Activated CD4-positive, CD25-positive, alpha-beta regulatory T cell treated with anti-CD3 and anti-CD28 coated beads, Interleukin-2, amount 50 U/mL, for 72 hours (primary cell): ENCODE measurements at regions not wholly inside any gene's neighbourhood (a gene's known extent, or its start where the extent isn't known, plus 50 kb on each side); places are given as distances from the start of the nearest gene placed in this dataset.
"Not testable (repeated sequence)": the region's sequence is repeated elsewhere in the genome, so short reads cannot be mapped to it uniquely, and the experiment has no call there.

ENCODE experiments used
- DNase-seq: peaks from one replicate; pipeline ENCODE4 v3.0.0; 2021

- DNase-seq: peak; percentile 13
Measured at GRCh38 chr2:239723486-239724193, 301.5 kb downstream of the NDUFA10 start.

GRCh38 chr2:239722760-239723470, 302.2 kb downstream of the NDUFA10 start:
- no peak for DNase-seq

- DNase-seq: no peak
Measured at GRCh38 chr2:239721991-239722759, 303.0 kb downstream of the NDUFA10 start.

- DNase-seq: no peak
Measured at GRCh38 chr2:239721531-239721930, 303.6 kb downstream of the NDUFA10 start.

GRCh38 chr2:239720361-239721360, 304.5 kb downstream of the NDUFA10 start:
- no peak for DNase-seq

DNA sequence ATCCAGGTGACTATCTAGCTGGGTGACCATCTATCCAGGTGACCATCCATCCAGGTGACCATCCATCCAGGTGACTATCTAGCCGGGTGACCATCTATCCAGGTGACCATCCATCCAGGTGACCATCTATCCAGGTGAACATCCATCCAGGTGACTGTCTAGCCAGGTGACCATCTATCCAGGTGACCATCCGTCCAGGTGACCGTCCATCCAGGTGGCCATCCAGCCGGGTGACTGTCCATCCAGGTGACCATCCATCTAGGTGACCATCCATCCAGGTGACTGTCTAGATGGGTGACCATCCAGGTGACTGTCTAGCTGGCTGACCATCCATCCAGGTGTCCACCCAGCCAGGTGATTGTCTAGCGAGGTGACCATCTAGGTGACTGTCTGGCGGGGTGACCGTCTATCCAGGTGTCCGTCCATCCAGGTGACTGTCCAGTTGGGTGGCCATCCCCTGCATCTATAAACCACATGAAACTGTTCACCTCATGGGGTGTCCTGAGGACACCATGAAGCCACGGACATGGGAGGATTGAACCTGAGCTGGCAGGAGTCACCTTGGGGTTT, 305.3 kb downstream of the NDUFA10 start:
- DNase-seq: no peak

GRCh38 chr2:239718991-239719390, 306.2 kb downstream of the NDUFA10 start:
- not testable (repeated sequence) for DNase-seq

GRCh38 chr2:239717706-239718105, 307.4 kb downstream of the NDUFA10 start:
- no peak for DNase-seq

- DNase-seq: no peak
Measured at GRCh38 chr2:239717319-239717675, 307.8 kb downstream of the NDUFA10 start.

DNA sequence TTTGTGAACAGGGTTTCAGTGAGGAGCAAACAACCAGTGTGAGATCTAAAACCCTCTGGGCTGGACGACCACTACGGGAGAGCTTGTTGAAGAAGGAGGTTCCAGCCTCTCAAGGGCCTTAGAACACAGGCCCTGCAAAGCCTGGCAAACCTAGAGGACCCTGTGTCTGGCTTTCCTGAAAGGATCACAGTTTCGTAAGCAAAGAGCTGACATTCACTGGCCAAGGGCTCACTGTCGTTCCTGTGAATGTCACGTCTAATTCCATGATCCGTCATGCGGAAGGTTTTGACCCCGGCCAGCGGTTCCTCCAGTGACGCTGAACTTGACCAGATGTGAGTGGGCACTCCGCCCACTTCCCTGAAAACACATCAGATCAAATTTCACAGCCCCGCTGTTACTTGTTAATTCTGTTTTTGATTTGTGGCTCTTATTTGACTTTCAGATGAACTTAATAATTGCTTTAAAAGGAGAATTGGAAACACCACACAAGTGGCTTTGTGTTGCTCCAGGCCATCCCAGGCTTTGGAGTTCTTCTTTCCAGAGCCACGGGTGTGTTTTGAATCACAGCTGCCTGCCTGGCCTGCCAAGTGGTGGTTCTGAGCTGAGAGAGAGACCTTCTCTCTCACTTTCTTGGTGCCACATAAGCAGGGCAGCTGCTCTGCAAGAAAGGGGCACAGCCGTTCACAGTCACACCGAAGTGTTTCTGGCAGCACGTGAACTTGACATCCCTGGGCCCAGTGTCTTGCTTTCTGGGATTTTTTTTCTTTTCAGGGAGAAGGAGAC, 308.4 kb downstream of the NDUFA10 start:
- no peak for DNase-seq

- DNase-seq: no peak
Measured at GRCh38 chr2:239716009-239716408, 309.1 kb downstream of the NDUFA10 start.

DNA sequence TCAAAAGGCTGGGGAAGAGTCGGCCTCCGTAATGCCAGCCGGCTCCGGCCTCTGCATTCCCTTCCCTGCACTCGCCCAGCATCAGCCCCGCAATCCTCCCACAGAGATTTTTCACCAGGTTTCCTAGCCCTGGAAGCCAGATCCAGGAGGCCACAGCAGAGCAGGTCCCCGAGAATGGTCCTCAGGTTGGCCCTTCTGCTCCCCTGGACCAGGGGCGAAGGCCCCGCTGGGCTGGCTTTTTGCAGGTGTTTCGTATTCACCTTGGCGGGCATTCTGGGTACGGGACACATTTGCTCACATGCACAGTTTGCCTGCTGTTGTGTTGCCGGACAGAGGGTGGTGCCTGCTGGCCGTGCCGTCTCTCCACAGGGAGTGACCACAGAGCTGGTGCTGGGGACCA, 309.5 kb downstream of the NDUFA10 start:
- DNase-seq: no peak

GRCh38 chr2:239715202-239715601, 309.9 kb downstream of the NDUFA10 start:
- DNase-seq: no peak

DNA sequence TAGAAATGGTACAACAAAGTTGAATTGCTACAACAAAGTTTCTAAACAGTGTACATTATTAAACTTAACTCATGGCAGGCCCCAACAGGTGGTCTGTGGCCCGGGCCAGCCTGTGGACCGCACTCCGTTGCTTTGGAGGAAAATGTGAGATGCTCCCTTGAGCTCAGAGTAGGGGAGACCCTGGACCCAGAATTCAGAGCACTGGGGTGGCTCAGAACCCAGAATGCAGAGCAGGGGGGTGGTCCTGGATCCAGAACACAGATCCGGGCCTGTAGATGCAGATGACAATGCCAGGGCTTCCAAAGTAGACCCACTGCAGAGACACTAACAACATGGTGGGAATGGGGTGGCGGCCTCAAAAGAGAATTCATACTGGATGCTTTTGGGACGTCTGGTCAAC, 311.0 kb downstream of the NDUFA10 start:
- DNase-seq: no peak

DNA sequence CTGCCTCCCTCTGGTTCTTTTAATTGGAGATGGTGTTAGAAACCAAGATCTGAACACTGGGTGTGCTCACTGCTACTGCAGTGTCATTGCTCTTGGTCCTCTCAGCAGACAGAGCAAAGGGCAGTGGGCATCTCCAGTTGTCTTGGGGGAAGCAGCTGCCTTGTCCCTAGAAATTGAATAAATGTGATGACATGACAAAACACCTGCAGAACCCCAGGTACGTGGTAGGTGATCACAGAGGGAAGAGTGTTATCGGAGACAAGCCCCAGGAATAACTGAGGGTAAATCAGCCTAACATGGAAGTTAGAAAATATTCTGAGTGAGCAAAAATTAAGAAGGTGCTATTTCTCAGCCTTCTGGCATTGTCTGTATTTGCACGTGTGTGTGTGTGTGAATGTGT, 311.9 kb upstream of the HDAC4 start:
- no peak for DNase-seq

- no peak for DNase-seq
Measured at GRCh38 chr2:239711911-239712570, 311.2 kb upstream of the HDAC4 start.

GRCh38 chr2:239710953-239711861, 310.4 kb upstream of the HDAC4 start:
- DNase-seq: no peak

DNA sequence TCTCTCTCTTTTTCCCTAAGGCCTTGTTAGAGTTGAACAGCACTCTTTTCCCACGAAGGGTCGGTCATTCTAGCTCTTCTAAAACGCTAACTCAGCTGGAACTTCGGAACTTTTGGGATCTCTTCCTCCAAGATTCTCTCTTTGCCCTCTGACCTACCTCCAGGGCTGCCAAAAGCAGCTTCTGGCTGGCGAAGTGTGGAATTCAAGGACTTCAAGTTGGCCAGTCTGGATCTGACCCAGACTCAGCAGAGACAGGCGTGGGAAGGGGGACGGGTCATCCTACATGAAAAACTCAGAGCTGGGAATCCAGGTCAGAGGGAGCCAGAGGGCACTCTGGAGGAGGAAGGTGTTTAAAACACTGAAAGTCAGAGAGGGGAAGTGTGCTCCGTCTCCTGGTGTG, 305.5 kb upstream of the HDAC4 start:
- no peak for DNase-seq

GRCh38 chr2:239704737-239705136, 303.9 kb upstream of the HDAC4 start:
- no peak for DNase-seq

- no peak for DNase-seq
Measured at GRCh38 chr2:239703834-239704233, 303.0 kb upstream of the HDAC4 start.
